Dermis microvascular lymphatic vessel endothelial cell (primary cell): ENCODE measurements at regions not wholly inside any gene's neighbourhood (a gene's known extent, or its start where the extent isn't known, plus 50 kb on each side); places are given as distances from the start of the nearest gene placed in this dataset.
"Not testable (repeated sequence)": the region's sequence is repeated elsewhere in the genome, so short reads cannot be mapped to it uniquely, and the experiment has no call there.

Experiments used
- DNase-seq, 2 donors: peaks; one replicate each; pipeline versions ENCODE4 v3.0.0 to v3.0.0-alpha.2; 2010; ENCODE audit warnings: low read depth in 2 of 2

GRCh38 chr10:64808233-64808632 is 1287.0 kb downstream of the REEP3 start:
- DNase-seq: not testable (repeated sequence)

DNA sequence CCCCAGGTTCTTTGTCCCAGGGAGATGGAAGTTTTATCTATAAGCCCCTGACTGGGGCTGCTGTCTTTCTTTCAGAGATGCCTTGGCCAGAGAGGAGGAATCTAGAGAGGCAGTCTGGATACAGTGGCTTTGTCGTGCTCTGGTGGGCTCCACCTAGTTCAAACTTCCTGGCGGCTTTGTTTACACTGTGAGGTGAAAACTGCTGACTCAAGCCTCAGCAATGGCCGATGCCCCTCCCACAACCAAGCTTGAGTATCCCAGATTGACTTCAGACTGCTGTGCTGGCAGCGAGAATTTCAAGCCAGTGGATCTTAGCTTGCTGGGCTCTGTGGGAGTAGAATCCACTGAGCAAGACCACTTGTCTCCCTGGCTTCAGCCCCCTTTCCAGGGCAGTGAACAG is 1288.8 kb downstream of the REEP3 start:
- DNase-seq: not testable (repeated sequence)

- DNase-seq: no peak
Measured at GRCh38 chr10:64813391-64813790, 1292.2 kb downstream of the REEP3 start.

DNA sequence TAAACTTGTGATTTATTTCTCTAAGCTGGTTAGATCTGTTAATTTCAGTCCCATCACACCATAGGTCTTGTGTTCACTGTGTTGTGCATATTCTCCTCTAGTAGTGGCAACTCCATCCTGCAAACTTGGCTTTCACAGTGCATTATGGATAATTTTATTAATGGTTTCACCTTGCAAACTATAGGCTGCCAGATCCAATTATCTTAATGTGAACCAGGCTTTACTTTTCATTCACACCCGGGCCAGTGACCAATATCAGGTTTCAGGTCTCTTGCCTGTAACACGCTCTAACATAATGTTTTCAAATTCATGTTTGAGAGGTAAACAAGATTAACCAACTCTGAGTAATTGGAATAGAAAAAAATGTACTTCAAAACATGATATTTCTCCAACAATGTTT is 1293.0 kb downstream of the REEP3 start:
- no peak for DNase-seq

DNA sequence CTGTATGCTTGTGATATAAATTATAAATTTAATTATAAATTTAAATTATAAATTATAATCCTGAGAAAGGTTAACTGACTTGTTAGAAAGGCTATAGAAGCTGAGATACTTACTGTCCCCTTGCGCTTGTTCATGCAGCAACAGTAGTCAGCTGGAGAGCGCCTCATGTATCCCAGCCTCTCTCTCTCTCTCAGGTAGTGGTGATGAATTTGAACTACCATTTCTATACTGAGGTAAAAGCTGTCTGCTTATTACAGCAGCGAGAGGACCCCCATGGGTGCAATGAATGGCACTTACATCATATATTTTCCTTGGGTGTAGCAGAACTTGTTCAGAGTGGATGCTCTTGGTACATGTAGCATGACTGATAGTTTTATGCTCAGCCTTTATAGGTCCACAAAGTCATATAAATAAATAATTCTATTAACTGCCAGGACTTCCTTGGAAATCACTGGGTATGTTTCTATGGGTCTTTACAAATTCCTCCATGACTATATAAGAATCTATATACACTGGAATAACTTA is 1308.7 kb downstream of the REEP3 start:
- DNase-seq: no peak

- DNase-seq: no peak
Measured at GRCh38 chr10:64830869-64831268, 1309.7 kb downstream of the REEP3 start.

DNA sequence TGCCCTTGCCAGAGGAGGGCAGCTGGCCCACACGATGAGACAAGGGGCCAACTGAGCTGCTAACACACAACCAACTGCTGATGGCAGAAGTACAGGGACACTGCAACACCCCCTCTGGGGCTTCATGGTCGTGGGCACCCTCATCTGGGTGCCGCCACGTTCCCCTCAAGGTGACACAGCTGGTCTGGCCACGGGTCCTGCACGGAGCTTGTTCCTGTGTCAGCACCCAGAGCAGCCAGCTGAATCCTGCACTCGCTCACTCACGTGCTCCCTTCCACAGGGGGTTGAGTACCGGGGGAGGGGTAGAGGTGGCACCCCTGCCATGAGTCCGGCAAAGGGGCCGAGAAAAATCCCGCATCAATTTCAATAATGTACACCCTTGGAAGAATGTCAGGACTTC is 1319.1 kb downstream of the REEP3 start:
- no peak for DNase-seq

GRCh38 chr10:64846700-64847099 is 1325.5 kb downstream of the REEP3 start:
- no peak for DNase-seq

GRCh38 chr10:64855941-64856340 is 1334.7 kb downstream of the REEP3 start:
- DNase-seq: no peak

DNA sequence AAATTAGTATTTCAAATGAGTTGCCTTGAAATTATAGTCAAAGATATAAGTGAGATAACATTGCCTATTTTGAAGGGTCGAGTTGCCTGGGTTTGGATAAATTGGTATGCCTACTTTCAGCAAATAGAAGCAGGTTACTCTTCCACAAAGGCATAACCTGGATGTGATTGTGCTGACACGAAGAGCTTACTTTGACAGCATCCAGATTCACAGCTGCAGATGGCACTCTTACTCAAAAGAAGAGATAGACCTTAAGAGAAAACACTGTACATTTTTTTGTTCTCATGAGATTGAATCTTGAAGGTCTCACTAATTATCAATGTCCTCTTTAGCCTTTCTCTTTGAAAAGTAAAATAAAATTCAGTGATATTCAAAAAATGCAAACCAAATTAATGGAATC is 1338.7 kb downstream of the REEP3 start:
- DNase-seq: no peak

DNA sequence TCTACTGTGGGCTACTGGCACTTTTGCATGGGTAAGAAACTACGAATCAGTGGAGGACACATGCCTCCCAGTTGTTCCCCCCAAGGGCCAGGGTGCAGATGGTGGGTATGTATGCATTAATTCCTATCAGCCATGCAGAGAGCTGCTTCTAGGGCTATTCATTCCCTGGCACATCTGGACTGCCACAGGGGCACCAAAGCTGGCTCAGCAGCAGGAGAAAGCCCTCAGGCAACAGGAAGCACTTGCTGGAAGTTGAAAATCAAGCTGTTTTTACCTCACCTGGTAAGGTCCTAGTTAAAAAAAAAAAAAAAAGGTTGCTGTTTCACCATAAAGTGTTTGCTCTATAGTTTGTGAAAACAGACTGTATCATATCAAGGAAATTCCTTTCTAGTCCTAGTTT is 1342.6 kb downstream of the REEP3 start:
- no peak for DNase-seq

DNA sequence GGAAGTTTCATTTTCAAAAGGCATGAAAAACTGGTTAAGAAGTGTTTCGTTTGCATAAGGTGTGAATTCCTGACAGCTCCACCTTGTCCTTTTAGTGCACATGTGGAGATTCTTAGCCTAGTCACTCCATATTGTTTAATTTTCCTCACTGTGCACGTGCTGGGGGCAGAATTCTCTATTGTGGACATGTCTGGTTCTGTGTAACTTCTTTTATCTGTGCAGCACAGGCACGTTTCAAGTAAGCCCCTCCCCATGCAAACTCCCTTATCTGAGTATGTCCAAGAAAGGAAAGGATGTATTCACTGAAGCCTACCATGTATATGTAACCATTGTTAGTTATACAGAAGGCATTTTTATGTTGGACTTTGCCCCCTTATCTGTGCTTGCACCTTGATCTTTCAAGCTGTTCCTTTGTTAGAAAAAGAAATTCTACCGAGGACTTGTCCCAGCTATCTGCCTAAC is 1346.3 kb downstream of the REEP3 start:
- DNase-seq: peak in 1 of 2 donors; percentile 13

GRCh38 chr10:64873088-64873487 is 1351.9 kb downstream of the REEP3 start:
- DNase-seq: peak in 1 of 2 donors; percentile 20

DNA sequence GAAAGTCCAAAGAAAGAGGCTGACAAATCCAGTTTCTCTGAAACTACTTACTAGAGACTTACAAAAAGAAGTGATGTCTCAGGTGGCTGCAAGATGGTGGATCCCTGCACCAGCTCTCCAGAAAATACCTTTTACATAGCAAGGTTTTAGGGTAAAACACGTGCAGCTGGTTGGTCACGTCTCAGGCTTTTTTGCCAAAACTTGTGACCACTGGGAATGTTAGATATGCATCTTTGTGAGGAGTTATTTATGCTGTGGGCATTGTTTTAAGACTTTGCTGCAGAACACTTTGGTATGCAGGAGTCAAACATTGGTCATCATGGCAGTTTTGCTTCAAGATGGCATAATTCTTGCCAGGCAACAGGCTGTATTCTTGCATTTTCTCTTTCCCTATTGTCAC is 1352.8 kb downstream of the REEP3 start:
- DNase-seq: no peak

DNA sequence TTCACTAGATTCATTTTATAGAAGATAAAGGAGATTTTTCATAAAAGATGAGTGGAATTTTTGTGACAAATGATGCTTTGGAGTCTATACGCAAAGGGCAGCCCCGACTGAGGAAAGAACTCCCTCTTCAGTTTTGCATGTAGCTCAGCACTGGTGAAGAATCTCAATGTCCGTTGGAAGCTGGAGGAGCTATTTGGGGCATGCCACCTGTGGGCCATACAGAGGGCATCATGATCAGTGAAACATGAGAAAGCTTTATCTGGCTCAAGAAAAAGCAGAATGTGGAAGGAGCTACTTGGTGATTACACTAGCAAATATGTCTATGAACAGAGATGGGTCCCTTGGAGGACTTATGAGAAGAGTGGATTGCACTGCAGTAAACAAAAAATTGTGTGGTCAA is 1359.3 kb downstream of the REEP3 start:
- DNase-seq: no peak

DNA sequence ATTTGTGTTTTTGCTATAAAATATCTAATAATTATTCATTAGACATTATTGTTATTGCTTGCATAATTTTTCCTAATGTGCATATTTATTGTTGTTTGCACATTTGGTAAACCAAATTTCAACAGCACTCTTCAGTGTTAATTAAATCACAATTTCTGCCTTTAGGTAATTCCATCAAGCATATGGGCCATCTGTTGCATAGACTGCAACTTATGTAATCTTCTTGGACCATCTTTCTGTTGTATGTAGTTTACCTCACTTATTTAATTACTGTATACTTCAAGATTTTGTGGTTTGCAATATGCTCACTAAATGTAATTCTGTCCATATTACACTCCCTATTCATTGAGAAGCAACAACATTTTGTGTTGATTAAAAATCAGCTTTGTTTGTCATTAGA is 1360.1 kb downstream of the REEP3 start:
- no peak for DNase-seq

DNA sequence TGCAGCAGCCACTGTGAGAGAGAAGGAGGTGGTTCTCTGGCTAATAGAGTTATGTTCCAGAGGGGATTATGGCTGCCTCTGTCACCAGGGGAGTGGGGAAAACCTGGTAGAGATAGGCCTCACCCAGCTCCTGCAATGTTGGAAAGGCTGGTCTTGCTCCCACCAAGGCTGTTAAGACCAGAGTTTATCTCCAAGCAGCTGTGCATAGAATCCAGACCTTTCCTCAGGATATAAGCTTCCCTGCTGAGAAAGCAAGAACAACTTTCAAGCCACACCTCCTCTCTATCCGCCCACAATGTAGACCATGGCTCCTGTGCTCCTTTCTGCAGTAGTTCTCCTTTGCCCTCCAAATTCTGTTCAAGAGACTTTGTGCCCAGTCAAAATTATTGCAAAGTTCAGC is 1375.4 kb downstream of the REEP3 start:
- no peak for DNase-seq

GRCh38 chr10:64906311-64906710 is 1385.1 kb downstream of the REEP3 start:
- DNase-seq: not testable (repeated sequence)

GRCh38 chr10:64924306-64924705 is 1403.1 kb downstream of the REEP3 start:
- DNase-seq: not testable (repeated sequence)

DNA sequence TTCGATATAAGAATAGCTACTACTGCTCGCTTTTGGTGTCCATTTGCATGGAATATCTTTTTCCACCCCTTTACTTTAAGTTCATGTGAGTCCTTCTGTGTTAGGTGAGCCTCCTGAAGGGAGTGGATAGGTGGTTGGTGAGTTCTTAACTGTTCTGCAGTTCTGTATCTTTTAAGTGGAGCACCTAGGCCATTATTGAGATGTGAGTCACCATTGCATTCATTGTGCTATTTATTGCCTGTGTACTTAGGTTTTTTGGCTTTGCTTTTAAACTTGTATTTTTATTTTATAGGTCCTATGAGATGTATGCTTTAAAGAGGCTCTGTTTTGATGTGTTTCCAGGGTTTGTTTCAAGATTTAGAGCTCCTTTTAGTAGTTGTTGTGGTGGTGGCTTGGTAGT is 1430.8 kb downstream of the REEP3 start:
- no peak for DNase-seq

GRCh38 chr10:64956441-64956840 is 1435.2 kb downstream of the REEP3 start:
- no peak for DNase-seq

DNA sequence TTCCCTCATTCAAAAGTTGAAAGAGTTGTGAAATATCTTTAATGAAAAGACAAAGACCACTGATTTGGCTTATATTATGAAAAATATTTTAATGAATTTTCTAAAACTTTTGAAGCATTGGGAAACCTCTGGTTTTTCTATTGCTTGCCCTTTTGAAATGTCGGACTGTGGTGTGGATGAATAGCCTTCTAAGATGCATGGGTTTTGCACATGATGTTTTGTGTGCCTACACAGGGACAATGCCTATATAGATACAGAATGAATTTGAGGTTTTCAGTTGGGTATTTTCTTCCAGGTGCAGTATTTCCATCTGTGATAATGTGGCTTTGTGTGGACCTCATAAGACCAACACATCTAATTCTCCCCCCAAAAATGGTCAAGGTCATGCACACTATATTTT is 1437.9 kb downstream of the REEP3 start:
- no peak for DNase-seq

DNA sequence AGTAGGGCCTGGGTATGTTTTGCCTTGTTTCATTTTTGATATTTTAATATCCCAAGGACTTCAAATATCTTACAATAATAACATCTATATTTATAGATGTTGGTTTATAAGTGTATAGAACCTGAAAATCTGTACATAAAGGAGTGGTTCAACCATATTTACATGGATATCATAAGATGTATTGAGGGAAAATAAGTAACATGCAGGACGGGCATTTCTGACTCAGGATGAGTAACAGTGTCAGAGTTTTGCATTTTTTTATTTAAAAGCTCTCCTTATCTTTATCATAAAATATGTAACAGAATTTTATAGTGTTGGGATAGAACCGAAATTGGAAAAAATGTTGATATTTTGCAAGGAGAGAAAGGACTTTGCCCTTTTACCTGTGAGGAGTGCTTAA is 1438.7 kb downstream of the REEP3 start:
- no peak for DNase-seq

GRCh38 chr10:64973391-64973790 is 1452.2 kb downstream of the REEP3 start:
- DNase-seq: no peak
